GM18511 (cell line): ENCODE measurements at regions not wholly inside any gene's neighbourhood (a gene's known extent, or its start where the extent isn't known, plus 50 kb on each side); places are given as distances from the start of the nearest gene placed in this dataset.
A peak's percentile ranks its signal among the peaks of the same experiment; 100 is the strongest.

Experiments
- ATAC-seq: cut with Tn5 transposase; IDR thresholded peaks from one replicate; pipeline ENCODE4 v1.9.1; 2021; ENCODE audit warnings: mild to moderate bottlenecking, moderate library complexity; ENCODE audit not compliant: unreplicated experiment

GRCh38 chr7:54701982-54702381 is 57.0 kb downstream of the SEC61G start:
- no peak for ATAC-seq

GRCh38 chr7:54699715-54700114 is 59.3 kb downstream of the SEC61G start:
- ATAC-seq = no peak

- no peak for ATAC-seq
Observed at GRCh38 chr7:54697659-54698186, 61.3 kb downstream of the SEC61G start.

- ATAC-seq = no peak
Observed at GRCh38 chr7:54690892-54691291, 68.1 kb downstream of the SEC61G start.

- no peak for ATAC-seq
Observed at GRCh38 chr7:54690050-54690443, 69.0 kb downstream of the SEC61G start.

GRCh38 chr7:54689394-54690049 is 69.5 kb downstream of the SEC61G start:
- ATAC-seq = no peak

GRCh38 chr7:54687462-54688212 is 71.4 kb downstream of the SEC61G start:
- no peak for ATAC-seq

- ATAC-seq = no peak
Observed at GRCh38 chr7:54680377-54681005, 78.5 kb downstream of the SEC61G start.

GRCh38 chr7:54679490-54679817 is 79.6 kb downstream of the SEC61G start:
- no peak for ATAC-seq

GRCh38 chr7:54678763-54679489 is 80.1 kb downstream of the SEC61G start:
- no peak for ATAC-seq

GRCh38 chr7:54674891-54675290 is 84.1 kb downstream of the SEC61G start:
- ATAC-seq = no peak

GRCh38 chr7:54672519-54672918 is 86.5 kb downstream of the SEC61G start:
- no peak for ATAC-seq

- ATAC-seq = peak; percentile 95
Observed at GRCh38 chr7:54664235-54665228, 94.5 kb downstream of the SEC61G start.

- ATAC-seq = peak; percentile 38
Observed at GRCh38 chr7:54663603-54664234, 95.3 kb downstream of the SEC61G start.

GRCh38 chr7:54663186-54663585 is 95.8 kb downstream of the SEC61G start:
- no peak for ATAC-seq

GRCh38 chr7:54662701-54663100 is 96.3 kb downstream of the SEC61G start:
- no peak for ATAC-seq

GRCh38 chr7:54653905-54654304 is 105.1 kb downstream of the SEC61G start:
- no peak for ATAC-seq

GRCh38 chr7:54643064-54643463 is 100.9 kb downstream of the VSTM2A start:
- ATAC-seq = no peak

- no peak for ATAC-seq
Observed at GRCh38 chr7:54637712-54638396, 95.7 kb downstream of the VSTM2A start.
